Mucosa of gallbladder (tissue), 1 donor: ENCODE measurements at regions not wholly inside any gene's neighbourhood (a gene's known extent, or its start where the extent isn't known, plus 50 kb on each side); places are given as distances from the start of the nearest gene placed in this dataset.

Experiments
- DNase-seq: peaks from one replicate; pipeline ENCODE4 v3.0.0-alpha.2; 2020; ENCODE audit warnings: low spot score
- donor health status: DM: no; HTN: no; CAD: no.

- no peak for DNase-seq
Measured at GRCh38 chr15:46416544-46416943, 781.7 kb downstream of the SQOR start.

- DNase-seq: no peak
Measured at GRCh38 chr15:46420990-46421389, 786.2 kb downstream of the SQOR start.

GRCh38 chr15:46441294-46442062 lies 806.6 kb downstream of the SQOR start:
- no peak for DNase-seq

- no peak for DNase-seq
Measured at GRCh38 chr15:46442184-46442583, 807.4 kb downstream of the SQOR start.

- no peak for DNase-seq
Measured at GRCh38 chr15:46442901-46443590, 808.2 kb downstream of the SQOR start.

DNA sequence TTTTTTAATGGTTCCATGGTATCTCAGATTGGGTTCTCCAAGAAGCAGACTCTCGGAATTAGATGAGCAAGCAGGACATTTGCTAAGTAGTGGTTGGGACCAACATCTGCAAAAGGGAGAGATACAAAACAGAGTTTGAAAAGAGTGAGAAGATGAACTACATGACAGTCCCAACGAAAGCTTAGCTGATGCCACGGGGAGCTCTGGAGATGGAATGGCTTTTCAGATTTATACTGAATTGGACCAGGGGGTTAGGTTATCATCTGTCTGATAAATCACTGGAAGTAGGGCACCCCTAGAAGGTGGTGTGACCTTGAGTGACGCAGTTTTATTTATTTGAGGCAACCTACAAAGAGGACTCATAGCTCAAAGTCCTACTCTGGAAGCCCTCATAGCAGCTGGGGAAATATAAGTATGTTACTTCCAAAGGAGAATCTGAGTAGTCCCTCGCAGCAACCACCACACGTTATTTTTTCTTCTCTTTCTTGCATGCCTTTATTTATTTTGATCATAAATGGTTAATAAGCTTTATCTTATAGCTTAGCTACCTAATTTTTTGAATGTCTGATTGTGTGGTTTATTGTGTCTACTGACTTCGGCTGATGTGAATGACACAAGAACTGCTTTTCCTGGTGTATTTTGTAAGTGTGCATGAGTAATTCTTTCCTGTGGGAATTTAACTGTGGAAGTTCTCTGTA lies 815.4 kb downstream of the SQOR start:
- DNase-seq: no peak

GRCh38 chr15:46450810-46451182 lies 816.0 kb downstream of the SQOR start:
- no peak for DNase-seq

GRCh38 chr15:46452297-46452820 lies 817.5 kb downstream of the SQOR start:
- no peak for DNase-seq

- DNase-seq: no peak
Measured at GRCh38 chr15:46456456-46456855, 821.6 kb downstream of the SQOR start.

DNA sequence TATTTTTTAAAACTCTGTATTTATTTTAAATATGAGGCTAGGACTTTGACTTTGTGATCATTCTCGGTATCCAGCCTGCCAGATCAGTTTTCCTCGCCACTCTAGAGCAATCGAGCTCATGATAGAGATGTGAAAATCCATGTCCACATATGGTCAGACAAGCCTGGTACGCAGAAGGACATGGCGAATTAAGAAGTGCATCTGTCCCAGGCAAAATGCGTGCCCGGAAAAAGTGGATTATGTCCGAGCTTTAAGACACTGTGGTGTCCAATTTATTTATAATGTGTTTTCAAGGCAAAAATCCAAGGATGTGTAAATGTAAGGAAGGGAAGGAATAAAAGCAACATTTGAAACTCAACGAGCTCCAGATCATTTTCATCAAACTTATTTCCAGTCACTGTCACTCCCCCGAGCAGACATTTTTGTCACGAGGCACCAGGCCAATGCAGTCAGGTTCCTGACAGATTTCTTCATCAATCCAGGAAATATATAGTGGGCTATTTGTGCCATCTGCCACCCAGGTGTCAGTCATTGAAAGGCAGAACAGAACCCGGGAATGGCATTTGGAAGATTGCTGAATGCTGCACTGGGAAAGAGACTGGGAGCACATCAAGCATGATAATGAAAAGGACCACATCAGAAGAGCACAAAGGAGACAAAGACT lies 825.7 kb downstream of the SQOR start:
- no peak for DNase-seq

DNA sequence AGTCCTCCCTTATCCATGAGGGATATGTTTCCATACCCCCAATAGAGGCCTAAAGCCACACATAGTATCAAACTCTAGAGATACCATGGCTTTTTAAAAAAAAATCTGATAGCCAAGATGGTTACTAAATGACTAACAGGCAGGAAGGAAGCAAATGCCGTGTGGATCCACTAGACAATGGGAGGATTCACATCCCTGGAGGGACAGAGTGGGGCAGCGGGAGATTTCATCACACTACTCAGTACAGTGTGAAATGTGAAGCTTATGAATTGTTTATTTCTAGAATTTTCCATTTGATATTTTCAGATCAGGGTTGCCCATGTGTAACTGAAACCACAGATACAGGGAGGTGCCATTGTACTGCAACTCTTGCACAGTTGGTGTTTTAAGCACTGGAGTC lies 826.6 kb downstream of the SQOR start:
- no peak for DNase-seq

DNA sequence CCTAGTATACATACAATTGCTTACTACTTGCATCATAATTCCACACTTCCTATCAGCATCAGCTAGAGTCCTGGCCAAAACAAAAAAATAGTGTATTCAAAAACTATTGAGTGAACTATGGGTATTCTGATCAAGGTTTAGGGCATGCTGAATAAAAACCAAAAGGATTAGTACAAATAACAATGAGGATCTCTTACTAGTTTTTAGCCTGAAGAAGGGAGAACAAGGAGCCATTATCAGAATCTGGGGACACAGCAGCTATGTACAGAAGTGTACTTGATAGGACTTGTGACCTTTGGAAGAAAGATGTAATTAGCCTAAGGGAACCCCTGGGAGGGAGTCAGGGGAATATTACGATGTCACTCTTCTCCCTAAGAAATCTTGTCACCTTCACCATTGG lies 832.2 kb downstream of the SQOR start:
- no peak for DNase-seq

GRCh38 chr15:46471096-46471495 lies 836.3 kb downstream of the SQOR start:
- DNase-seq: no peak

DNA sequence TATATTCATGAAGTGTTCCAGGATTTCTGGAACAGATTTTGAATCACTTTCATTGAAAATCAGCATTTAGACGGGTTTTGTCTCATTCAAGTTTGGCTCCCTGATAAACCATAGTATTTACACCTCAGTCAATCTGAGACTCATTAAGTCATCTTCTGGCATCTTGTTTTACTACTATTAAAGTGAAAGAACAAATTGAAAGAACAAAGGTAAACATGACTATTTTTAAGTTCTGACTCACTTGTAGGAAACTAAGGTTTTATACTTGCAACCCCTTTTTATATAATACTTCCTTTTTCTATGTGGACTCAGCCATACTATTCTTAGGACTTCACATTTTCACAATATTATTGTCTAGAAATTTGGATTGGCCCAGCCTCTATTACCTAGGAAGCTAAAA lies 854.4 kb downstream of the SQOR start:
- no peak for DNase-seq

GRCh38 chr15:46496491-46497115 lies 861.8 kb downstream of the SQOR start:
- no peak for DNase-seq

GRCh38 chr15:46502667-46503066 lies 867.8 kb downstream of the SQOR start:
- no peak for DNase-seq

GRCh38 chr15:46518381-46518780 lies 883.6 kb downstream of the SQOR start:
- no peak for DNase-seq

GRCh38 chr15:46523701-46524100 lies 888.9 kb downstream of the SQOR start:
- DNase-seq: no peak

GRCh38 chr15:46525984-46526725 lies 891.3 kb downstream of the SQOR start:
- no peak for DNase-seq

GRCh38 chr15:46526726-46527110 lies 891.9 kb downstream of the SQOR start:
- DNase-seq: no peak

DNA sequence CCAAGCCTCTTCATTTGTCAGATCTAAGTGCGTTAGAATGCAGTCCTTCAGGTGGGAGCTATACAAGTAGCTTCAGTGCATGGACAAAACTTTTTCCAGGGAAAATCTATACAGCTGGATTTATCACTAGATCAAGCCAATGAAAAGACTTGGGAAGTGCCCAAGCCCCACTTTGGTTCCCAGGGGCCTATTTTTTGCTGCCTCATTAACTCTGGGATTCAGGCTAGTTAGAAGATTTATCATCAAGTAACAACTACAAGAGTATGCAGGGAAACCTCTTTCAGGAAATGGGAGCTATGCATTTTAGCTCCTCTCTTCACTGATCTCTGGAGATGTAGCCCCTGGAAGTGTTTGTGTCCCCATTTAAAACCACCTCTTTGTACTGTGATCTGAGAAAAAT lies 908.8 kb downstream of the SQOR start:
- DNase-seq: no peak
